HG02973 (cell line): ENCODE measurements at regions not wholly inside any gene's neighbourhood (a gene's known extent, or its start where the extent isn't known, plus 50 kb on each side); places are given as distances from the start of the nearest gene placed in this dataset.

Source experiments
- ATAC-seq: cut with Tn5 transposase; IDR thresholded peaks from one replicate; pipeline ENCODE4 v1.9.1; 2021; ENCODE audit warnings: moderate library complexity; ENCODE audit not compliant: unreplicated experiment

GRCh38 chr11:110798201-110798900, 86.1 kb upstream of the ARHGAP20 start:
- no peak for ATAC-seq

GRCh38 chr11:110797453-110797852, 85.2 kb upstream of the ARHGAP20 start:
- peak; percentile 89 for ATAC-seq

- ATAC-seq, result no peak
Measured at GRCh38 chr11:110795112-110795624, 82.9 kb upstream of the ARHGAP20 start.

- ATAC-seq, result no peak
Measured at GRCh38 chr11:110793556-110793955, 81.3 kb upstream of the ARHGAP20 start.

- no peak for ATAC-seq
Measured at GRCh38 chr11:110791621-110792020, 79.4 kb upstream of the ARHGAP20 start.

- ATAC-seq, result no peak
Measured at GRCh38 chr11:110787680-110788079, 75.4 kb upstream of the ARHGAP20 start.

GRCh38 chr11:110786226-110786902, 74.1 kb upstream of the ARHGAP20 start:
- ATAC-seq, result no peak

GRCh38 chr11:110785398-110785797, 73.2 kb upstream of the ARHGAP20 start:
- ATAC-seq, result no peak

GRCh38 chr11:110782616-110783015, 70.4 kb upstream of the ARHGAP20 start:
- no peak for ATAC-seq

GRCh38 chr11:110779108-110779507, 66.9 kb upstream of the ARHGAP20 start:
- ATAC-seq, result no peak

- no peak for ATAC-seq
Measured at GRCh38 chr11:110778343-110778742, 66.1 kb upstream of the ARHGAP20 start.

- ATAC-seq, result no peak
Measured at GRCh38 chr11:110777775-110778174, 65.5 kb upstream of the ARHGAP20 start.

- no peak for ATAC-seq
Measured at GRCh38 chr11:110776081-110776480, 63.8 kb upstream of the ARHGAP20 start.

- ATAC-seq, result no peak
Measured at GRCh38 chr11:110774138-110775014, 62.1 kb upstream of the ARHGAP20 start.

- ATAC-seq, result no peak
Measured at GRCh38 chr11:110773442-110773841, 61.2 kb upstream of the ARHGAP20 start.

- no peak for ATAC-seq
Measured at GRCh38 chr11:110772863-110773262, 60.6 kb upstream of the ARHGAP20 start.

GRCh38 chr11:110766316-110766715, 54.1 kb upstream of the ARHGAP20 start:
- ATAC-seq, result no peak

- ATAC-seq, result no peak
Measured at GRCh38 chr11:110764485-110764884, 52.2 kb upstream of the ARHGAP20 start.

GRCh38 chr11:110763249-110764011, 51.2 kb upstream of the ARHGAP20 start:
- no peak for ATAC-seq

GRCh38 chr11:110762590-110762989, 50.4 kb upstream of the ARHGAP20 start:
- ATAC-seq, result no peak
